ENCODE measurements at regions not wholly inside any gene's neighbourhood (a gene's known extent, or its start where the extent isn't known, plus 50 kb on each side); places are given as distances from the start of the nearest gene placed in this dataset.

DNA sequence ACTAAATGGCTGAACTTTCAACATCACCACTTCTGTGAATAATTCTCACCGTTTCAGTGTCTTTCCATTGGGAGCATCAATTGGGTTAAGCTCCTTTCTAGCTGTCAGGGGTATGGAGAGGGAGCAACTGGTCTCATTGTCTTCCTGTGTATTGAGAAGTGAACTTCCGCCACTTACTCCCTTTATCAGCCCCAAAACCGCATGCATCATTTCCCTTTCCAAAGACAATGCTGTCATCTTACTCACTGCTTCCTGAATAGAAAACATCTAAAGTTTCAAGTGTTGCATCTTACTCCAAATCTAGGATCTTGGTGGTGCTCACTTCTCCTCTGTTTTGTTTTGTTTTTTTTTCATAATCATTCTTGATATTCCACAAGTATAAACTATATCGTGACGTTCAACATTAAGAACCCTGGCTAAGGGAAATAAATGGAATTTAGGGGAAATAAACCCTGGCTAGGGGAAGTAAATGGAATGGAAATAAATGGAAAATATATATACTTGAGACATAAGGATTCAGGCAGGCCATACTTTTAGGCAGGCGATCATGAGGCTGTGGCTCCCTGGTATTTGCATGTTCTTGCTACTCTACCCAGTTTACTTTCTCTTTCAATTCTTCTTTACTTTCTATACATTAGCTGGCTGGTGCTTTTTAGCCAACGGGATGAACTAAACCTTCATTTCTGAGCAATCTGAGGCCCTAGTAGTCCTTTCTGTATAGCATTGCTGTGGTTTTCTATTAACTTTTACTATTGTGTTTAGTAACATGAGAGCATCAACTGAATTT is 371.9 kb downstream of the BMPER start:
- DNase-seq = no peak

- DNase-seq = no peak
Observed at GRCh38 chr7:34277803-34278199, 372.5 kb downstream of the BMPER start.

DNA sequence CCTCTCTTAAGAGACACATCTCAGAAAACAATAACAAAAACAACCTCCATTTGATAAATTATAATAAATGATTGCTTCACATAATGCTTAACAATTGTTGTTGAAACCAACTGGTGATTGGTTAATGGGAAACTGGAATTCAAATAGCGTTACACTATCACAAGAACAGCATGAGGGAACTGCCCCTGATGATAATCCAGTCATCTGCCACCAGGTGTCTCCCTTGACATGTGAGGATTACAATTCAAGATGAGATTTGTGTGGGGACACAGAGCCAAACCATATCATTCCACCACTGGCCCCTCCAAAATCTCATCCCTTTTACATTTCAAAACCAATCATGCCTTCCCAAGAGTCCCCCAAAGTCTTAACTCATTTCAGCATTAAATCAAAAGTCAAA is 375.9 kb downstream of the BMPER start:
- no peak for DNase-seq

GRCh38 chr7:34282271-34282670 is 375.7 kb upstream of the NPSR1 start:
- DNase-seq = no peak

DNA sequence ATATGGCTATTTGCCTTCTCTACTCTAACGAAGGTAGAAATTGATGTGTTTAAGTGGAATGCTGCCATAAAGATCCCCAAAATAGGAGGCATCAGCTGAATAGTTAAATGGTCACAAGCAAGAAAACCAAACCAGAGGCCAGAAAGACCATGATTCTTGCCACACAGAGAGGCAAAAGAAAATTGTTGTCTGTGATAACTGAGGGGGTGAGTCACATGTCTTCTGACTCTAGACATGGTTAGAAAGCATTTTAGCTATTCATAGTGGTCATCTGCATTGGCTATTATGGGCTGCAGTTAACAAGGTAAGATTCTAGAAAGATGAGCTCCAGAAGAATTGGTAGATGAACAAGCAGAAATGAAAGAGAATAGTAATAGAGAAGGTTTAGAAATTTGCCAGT is 361.4 kb upstream of the NPSR1 start:
- no peak for DNase-seq

DNA sequence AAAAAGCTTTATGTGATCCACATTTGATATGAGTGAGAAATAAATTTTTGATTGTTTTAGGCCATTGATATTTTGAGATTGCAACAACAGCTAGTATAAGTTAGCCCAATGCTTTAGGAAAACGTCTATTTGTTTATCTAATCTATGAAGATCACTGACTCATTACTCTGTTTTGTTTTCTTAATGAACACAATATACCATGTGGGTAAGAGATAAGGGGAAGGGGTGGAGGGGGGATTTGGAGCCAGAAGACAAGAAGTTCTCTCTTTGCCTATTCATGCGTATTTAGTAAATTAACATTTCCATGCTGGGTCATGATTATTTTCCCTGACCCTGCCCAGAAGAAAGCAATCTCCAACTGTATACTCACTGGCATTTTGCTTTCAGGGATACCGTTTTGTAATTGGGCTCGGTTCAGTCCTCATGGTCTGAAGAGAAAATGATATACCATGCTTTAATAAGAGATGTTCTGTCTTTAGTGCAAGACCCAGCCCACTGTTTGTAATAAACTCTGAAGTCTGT is 359.5 kb upstream of the NPSR1 start:
- DNase-seq = no peak

- no peak for DNase-seq
Observed at GRCh38 chr7:34299066-34299465, 359.0 kb upstream of the NPSR1 start.

DNA sequence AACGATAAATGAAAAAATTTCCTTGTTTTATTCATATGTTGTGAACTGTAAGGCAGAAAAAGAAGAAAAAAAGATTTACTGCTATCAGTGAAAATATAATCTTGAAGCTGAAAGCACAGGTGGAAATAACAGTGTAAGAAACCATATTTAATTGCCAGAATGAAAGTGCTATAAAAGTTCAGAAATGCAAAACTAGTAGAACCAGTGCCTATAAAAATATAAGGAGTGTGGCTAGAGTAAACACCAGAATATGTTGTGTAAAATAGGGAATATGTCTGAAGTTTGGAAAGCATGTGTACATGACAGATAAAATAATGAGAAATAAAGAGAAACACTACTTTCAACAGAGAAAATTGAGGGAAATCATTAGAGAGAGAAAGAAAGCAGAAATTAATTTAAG is 350.5 kb upstream of the NPSR1 start:
- DNase-seq = no peak

DNA sequence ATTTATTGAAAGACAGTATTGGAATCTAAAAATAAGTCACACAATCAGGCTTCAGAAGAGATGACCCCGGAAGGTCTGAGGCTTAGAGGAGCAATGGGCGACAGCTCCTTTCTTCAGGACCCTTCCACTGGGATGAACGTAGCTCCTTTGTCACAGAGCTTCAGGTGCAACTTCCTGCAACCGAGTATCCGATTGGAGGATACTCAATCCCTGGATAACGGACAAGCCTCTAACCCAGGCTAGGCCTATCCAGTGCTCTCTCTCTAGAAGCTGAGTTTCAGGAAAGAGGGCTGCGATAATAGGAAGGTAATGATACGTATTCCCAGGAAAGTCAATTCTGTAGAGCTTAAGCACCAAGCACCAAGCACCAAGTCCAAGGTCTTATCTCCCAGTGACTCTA is 349.4 kb upstream of the NPSR1 start:
- DNase-seq = no peak

DNA sequence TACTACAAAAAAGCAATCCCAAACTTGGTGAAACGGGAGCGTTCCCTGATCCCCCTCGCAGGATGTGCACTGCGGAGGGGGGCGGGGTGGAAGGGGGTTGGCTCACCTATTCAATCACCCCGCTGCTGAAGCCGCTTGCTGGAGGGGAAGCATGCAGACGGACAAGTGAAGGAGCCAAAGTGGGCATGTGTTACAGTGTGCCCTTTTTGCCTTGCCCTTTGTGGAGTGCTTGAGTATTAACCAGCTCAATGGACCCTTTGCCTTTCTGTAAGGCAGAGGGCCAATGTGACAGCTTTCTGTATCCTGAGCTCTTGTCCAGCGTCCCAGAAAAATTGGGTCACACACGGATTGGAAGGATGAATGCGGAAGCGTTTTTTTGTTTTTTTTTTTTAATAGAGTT is 348.9 kb upstream of the NPSR1 start:
- no peak for DNase-seq

- no peak for DNase-seq
Observed at GRCh38 chr7:34309584-34309983, 348.4 kb upstream of the NPSR1 start.

GRCh38 chr7:34311591-34311990 is 346.4 kb upstream of the NPSR1 start:
- DNase-seq = no peak

- no peak for DNase-seq
Observed at GRCh38 chr7:34312624-34313023, 345.4 kb upstream of the NPSR1 start.

DNA sequence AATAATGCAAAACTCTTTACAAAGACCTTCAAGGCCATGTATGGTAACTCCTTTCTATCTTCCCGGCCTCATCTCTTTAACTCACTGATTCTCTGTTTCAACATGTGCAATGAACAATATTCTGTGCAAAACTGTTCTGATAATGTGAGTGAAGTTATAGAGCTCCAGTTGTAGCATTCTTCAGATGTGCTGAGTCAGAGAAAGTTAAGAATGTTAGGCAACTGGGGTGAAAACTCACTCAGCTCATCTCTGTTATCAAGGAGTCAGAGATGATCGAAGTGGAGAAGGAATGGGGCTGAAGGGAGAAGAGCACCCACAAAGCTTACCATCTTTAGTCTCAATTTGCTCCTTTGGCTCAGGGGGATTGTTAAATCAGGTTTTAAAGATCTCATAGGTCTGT is 344.7 kb upstream of the NPSR1 start:
- DNase-seq = no peak

DNA sequence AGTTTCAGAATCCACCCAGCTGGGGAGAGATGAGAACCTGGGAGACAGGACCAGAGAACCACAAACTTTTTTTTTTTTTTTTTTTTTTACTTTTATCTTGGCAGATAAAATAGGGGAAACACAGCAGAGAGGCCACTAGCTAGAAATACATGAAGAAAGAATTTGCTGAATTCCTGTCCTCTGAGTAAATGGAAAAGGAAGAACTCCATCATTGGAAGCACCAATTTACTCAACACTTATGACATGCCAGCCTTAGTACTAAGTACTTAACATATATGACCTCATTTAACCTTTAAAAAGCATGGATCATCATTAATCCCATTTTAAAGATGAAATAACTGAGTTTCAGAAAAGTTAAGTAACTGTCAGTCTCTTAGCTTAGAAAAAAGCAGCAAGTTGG is 343.0 kb upstream of the NPSR1 start:
- DNase-seq = no peak

DNA sequence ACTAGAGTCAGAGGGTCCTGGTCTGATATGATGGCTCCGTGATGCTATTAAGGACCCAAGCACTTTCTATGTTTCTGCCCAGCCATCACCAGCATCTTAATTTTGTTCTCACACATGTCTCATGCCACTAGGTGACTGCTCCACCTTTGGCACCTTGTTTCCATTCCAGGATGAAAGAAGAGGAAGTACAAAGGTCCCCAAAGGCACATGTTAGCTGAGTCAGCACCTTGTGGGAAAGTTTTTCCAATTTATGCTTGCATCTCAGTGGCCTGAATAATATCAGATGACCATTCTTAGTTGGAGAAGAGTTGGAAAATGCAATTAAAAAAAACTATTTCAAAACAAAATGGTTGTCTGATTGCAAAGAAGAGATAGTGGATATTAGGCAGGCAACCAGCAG is 341.0 kb upstream of the NPSR1 start:
- no peak for DNase-seq

DNA sequence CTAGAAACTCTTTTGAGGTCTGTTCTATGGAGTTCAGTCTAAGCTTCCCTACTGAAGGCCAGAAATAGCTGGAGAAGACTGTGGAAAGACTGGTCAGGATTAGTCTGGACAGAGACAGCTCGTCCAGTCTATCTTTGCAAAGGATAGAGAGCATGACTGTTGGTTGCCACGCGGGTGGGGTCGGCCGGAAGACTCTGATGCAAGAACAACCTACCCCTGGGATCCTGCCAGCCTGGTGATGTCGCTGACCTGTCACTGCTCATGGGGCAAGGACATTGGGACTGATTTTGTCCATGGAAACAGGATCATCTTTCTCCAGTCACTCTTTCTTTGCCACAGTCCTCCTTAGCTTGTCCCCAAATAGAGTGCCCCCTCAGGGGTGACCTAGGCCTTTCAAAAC is 337.6 kb upstream of the NPSR1 start:
- DNase-seq = no peak

DNA sequence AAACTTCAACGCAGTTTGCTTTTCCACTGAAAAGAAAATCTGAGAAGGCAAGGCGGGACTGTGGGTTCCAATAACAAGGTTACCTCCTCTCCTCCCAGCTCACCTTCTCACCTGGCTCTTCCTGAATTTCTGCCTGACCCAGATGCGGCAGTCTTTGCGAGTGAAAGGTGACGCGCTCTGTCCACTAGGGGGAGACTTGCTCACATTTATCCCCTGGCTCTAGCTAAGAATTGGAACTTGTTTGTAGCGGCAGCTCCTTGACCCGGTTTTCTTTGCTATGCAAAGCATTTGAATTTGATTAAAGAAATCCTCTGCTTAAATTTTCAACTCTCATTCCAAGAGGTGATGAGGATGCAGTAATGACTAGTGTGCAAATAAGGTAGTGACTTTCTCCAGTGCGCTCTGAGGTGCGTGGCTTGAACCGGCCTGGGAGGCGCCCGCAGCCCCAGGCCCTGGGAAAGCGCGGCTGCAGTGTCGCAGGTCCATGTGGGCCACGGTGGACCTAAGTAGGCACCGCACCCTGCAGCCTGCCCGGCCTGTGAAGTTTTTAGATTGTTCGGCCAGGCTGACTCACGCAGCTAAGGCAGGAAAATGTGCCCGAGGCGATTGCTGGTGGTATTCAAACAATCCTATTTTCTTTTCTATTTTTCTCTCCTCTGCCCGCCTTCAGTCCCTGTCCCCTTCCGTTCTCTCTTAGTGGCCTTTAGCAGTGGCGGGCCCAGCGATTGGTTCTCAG is 336.9 kb upstream of the NPSR1 start:
- DNase-seq = peak; percentile 66

- DNase-seq = no peak
Observed at GRCh38 chr7:34322841-34323240, 335.2 kb upstream of the NPSR1 start.

DNA sequence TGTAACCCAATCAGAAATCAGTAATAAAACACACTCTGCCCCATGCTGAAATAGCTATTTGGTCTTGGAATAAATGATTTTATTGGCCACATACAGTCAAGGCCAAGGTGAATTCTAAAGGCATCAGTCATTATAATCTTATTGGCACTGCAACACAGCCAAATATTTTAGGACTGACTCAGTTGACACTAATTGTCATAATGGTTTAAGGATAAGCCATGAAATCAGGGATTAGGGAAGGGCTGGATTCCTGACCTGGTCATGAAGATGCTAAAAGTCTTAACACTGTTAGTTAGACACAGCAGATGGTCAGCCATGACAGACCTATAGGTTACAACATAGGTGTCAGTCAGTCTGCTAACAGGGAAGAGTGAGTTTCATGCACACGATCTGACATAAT is 330.3 kb upstream of the NPSR1 start:
- DNase-seq = no peak

DNA sequence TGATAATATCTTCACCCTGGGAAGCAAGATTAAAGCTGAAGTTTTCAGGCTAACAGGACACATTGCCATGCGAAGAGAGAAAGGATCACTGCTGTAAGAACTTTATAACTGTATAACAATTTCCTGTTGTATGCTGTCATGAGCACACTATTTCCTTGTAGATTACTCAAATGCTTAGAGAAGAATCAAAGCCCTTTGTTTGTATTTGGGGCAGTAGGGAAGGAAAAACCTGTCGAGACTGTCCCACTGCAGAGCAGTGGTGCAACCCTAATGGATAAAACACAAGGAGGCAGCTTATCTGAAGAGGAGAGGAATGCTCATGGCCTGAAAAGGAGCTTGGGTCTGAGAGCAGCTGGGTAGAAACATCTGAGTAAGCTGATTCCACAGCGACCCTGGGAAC is 327.7 kb upstream of the NPSR1 start:
- DNase-seq = no peak

DNA sequence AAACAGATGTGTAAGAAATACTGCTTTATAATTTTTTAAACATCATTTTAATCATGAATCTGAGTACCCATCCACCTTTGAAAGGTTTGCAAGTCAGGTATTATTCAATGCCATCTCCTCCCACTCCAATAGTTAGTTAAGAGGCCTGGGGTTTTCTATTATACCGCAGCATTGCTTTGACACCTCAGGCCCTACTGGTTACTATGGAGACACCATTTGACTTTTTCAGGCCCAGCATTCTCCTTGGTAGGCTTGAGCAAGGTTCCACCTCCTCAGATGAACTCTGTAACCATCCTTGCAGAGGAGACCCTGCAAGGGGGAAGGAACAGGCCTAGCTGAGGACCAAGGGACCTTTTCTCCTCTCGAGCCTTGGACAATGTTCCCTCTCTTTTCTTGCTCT is 326.9 kb upstream of the NPSR1 start:
- DNase-seq = no peak

DNA sequence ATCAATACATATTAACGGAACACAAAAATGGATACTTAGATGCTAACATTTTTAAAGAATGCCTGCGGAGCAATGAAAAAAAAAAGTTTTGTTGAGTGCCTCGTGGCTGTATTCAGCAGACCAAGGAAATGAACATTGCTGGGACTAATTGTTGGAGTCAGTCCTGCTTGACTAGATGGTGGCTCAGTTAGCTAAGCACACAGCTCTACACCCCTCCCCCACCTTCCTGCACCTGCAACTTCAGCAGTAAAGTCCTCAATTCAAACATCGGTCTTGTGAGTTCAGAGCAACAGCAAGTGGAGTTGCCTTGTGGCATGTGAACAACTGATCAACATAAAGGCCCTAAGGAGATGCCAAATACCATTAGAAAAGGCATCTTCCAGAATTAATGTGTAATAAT is 326.0 kb upstream of the NPSR1 start:
- no peak for DNase-seq

- no peak for DNase-seq
Observed at GRCh38 chr7:34333184-34333583, 324.8 kb upstream of the NPSR1 start.

- DNase-seq = no peak
Observed at GRCh38 chr7:34333925-34334324, 324.1 kb upstream of the NPSR1 start.

All from NCI-H2029 treated with DMSO at 0.1 percent for 48 hours (cell line).